DND-41 (cell line): ENCODE measurements at regions not wholly inside any gene's neighbourhood (a gene's known extent, or its start where the extent isn't known, plus 50 kb on each side); places are given as distances from the start of the nearest gene placed in this dataset.

Experiments
- CTCF ChIP-seq: IDR thresholded peaks from 2 replicates; pipeline ENCODE4 v1.5.1; 2012; ENCODE audit warnings: borderline replicate concordance, low read length, moderate library complexity, mild to moderate bottlenecking; ENCODE audit not compliant: poor library complexity, severe bottlenecking; ENCODE audit errors: extremely low read depth
- EZH2 ChIP-seq: IDR thresholded peaks from 3 replicates; pipeline ENCODE4 v1.6.1; 2012; ENCODE audit warnings: borderline replicate concordance, low read depth, mild to moderate bottlenecking, moderate library complexity, low read length, inconsistent platforms; ENCODE audit not compliant: severe bottlenecking

- no peak for TF ChIP-seq CTCF
- TF ChIP-seq EZH2, result no peak
Observed at GRCh38 chr3:26997226-26997625, 372.0 kb downstream of the NEK10 start.
